T-cell (primary cell): ENCODE measurements at regions not wholly inside any gene's neighbourhood (a gene's known extent, or its start where the extent isn't known, plus 50 kb on each side); places are given as distances from the start of the nearest gene placed in this dataset.

Experiments used
- ATAC-seq, 4 experiments: fragments of 200-7000 bp in 3 of 4; fragments of 150-1000 bp in 1 of 4; cut with Tn5 transposase; replicated peaks in 1 of 4; 1 replicate in 3 of 4; 2 replicates in 1 of 4; pipeline ENCODE4 v1.10.0; 2021; ENCODE audit warnings: moderate library complexity in 3 of 4, mild to moderate bottlenecking in 2 of 4, moderate number of reproducible peaks in 1 of 4
- CTCF ChIA-PET, 2 donors: fragments of 300-600 bp; sonication (Branson Sonifier 250); formaldehyde crosslinking; loops; one replicate each; lab custom pipeline; 2022; ENCODE audit warnings: antibody characterized with exemption in 2 of 2; lab: Charles Lee
- POLR2A ChIA-PET, 2 donors: fragments of 300-600 bp; sonication (Branson Sonifier 250); formaldehyde crosslinking; loops; one replicate each; lab custom pipeline; 2022; ENCODE audit warnings: antibody characterized with exemption in 2 of 2; lab: Charles Lee
- DNase-seq, 35 experiments: peaks; one replicate each; pipeline versions ENCODE4 v3.0.0 to v3.0.0-alpha.2; 2013 to 2023
- H3K27ac ChIP-seq: one replicate; pipeline ENCODE4 v1.5.1; 2013; ENCODE audit warnings: low read length
- H3K27me3 ChIP-seq, 2 experiments: replicated peaks in 1 of 2; 1 replicate in 1 of 2; 2 replicates in 1 of 2; pipeline versions ENCODE4 v1.6.1 to v1.7.0; 2013; ENCODE audit warnings: low read length in 1 of 2, mixed read lengths in 1 of 2; ENCODE audit not compliant: control insufficient read depth in 2 of 2, insufficient read depth in 2 of 2; ENCODE audit errors: extremely low read depth in 1 of 2
- H3K36me3 ChIP-seq, 2 donors: 1 replicate in 1 of 2; 2 replicates in 1 of 2; pipeline versions ENCODE4 v1.6.1 to v1.7.0; 2013; ENCODE audit warnings: low read length in 1 of 2; ENCODE audit not compliant: control insufficient read depth in 2 of 2, insufficient read depth in 1 of 2; ENCODE audit errors: extremely low read depth in 1 of 2
- H3K4me1 ChIP-seq, 2 experiments: 1 replicate in 1 of 2; 2 replicates in 1 of 2; pipeline versions ENCODE4 v1.6.1 to v1.7.0; 2013; ENCODE audit warnings: low read length in 2 of 2, mixed read lengths in 1 of 2; ENCODE audit not compliant: insufficient read depth in 2 of 2, control insufficient read depth in 1 of 2; ENCODE audit errors: extremely low read depth in 1 of 2
- H3K4me3 ChIP-seq, 2 donors: 1 replicate in 1 of 2; 2 replicates in 1 of 2; pipeline versions ENCODE4 v1.5.1 to v1.7.0; 2013; ENCODE audit warnings: mild to moderate bottlenecking in 2 of 2, low read length in 1 of 2, moderate library complexity in 1 of 2; ENCODE audit not compliant: control insufficient read depth in 1 of 2; ENCODE audit errors: extremely low read depth in 1 of 2
- H3K9me3 ChIP-seq: 2 replicates; pipeline ENCODE4 v1.7.0; 2013
- H3K27ac Mint-ChIP-seq, 2 donors: one replicate each; pipeline ENCODE4 v1.8.0; 2020 to 2021; ENCODE audit warnings: mild to moderate bottlenecking in 2 of 2, mixed read lengths in 2 of 2
- H3K27me3 Mint-ChIP-seq, 2 donors: one replicate each; pipeline ENCODE4 v1.8.0; 2021 to 2022; ENCODE audit warnings: mixed read lengths in 2 of 2
- H3K36me3 Mint-ChIP-seq: one replicate; pipeline ENCODE4 v1.8.0; 2021; ENCODE audit warnings: mixed read lengths
- H3K4me1 Mint-ChIP-seq, 3 donors: one replicate each; pipeline ENCODE4 v1.8.0; 2020 to 2022; ENCODE audit warnings: mixed read lengths in 3 of 3, mild to moderate bottlenecking in 1 of 3
- H3K4me3 Mint-ChIP-seq, 3 donors: one replicate each; pipeline ENCODE4 v1.8.0; 2020 to 2022; ENCODE audit warnings: mild to moderate bottlenecking in 3 of 3, mixed read lengths in 3 of 3, moderate library complexity in 3 of 3
- H3K9me3 Mint-ChIP-seq, 3 donors: one replicate each; pipeline ENCODE4 v1.8.0; 2020 to 2022; ENCODE audit warnings: mixed read lengths in 3 of 3
- WGBS: methylation state at CpG from one replicate; pipeline ENCODE4 v1.1.5; 2013; ENCODE audit warnings: missing lambda C conversion rate; ENCODE audit not compliant: insufficient coverage; 5-methylcytosine and 5-hydroxymethylcytosine counted together

GRCh38 chr3:65020281-65021160 lies 332.7 kb upstream of the ADAMTS9 start:
- Histone ChIP-seq H3K36me3 (no peaks in the 10 kb centered on the region), H3K27ac (no peak overlapping the region), H3K9me3 (no peaks in the 10 kb centered on the region), H3K4me3 (no peak overlapping the region), H3K4me1 (no peaks in the 10 kb centered on the region), H3K27me3 (no peaks in the 10 kb centered on the region)
- 40% methylated on average over 1 of the region's 5 CpGs for WGBS
- Mint-ChIP-seq H3K36me3 (no peaks in the 10 kb centered on the region), H3K27me3 (peaks cover 0 to 3% of the 10 kb centered on the region in 2 donors), H3K9me3 (peaks cover 0 to 7% (median 6%) of the 10 kb centered on the region in 3 donors), H3K4me1 (no peaks in the 10 kb centered on the region), H3K27ac (no peak overlapping the region), H3K4me3 (no peak overlapping the region)
- POLR2A ChIA-PET = no interaction called here
- no peak for DNase-seq
- CTCF ChIA-PET = no interaction called here
- ATAC-seq = no peak

GRCh38 chr3:65019443-65020055 lies 331.7 kb upstream of the ADAMTS9 start:
- Mint-ChIP-seq H3K27me3 (peaks cover 0 to 3% of the 10 kb centered on the region in 2 donors), H3K36me3 (no peaks in the 10 kb centered on the region), H3K4me1 (no peaks in the 10 kb centered on the region), H3K9me3 (peaks cover 0 to 7% (median 6%) of the 10 kb centered on the region in 3 donors), H3K4me3 (no peak overlapping the region), H3K27ac (no peak overlapping the region)
- Histone ChIP-seq H3K27me3 (no peaks in the 10 kb centered on the region), H3K9me3 (no peaks in the 10 kb centered on the region), H3K4me1 (no peaks in the 10 kb centered on the region), H3K27ac (no peak overlapping the region), H3K36me3 (no peaks in the 10 kb centered on the region), H3K4me3 (no peak overlapping the region)
- WGBS = 61% methylated on average over 3 of the region's 9 CpGs
- POLR2A ChIA-PET = no interaction called here
- ATAC-seq (no peak), DNase-seq (no peak)
- CTCF ChIA-PET = no interaction called here

GRCh38 chr3:65018801-65019200 lies 331.0 kb upstream of the ADAMTS9 start:
- ChIA-PET CTCF (no interaction called here), POLR2A (no interaction called here)
- Mint-ChIP-seq H3K9me3 (peaks cover 0 to 7% (median 6%) of the 10 kb centered on the region in 3 donors), H3K27me3 (peaks cover 0 to 3% of the 10 kb centered on the region in 2 donors), H3K4me3 (no peak overlapping the region), H3K27ac (no peak overlapping the region), H3K36me3 (no peaks in the 10 kb centered on the region), H3K4me1 (no peaks in the 10 kb centered on the region)
- Histone ChIP-seq H3K36me3 (no peaks in the 10 kb centered on the region), H3K27ac (no peak overlapping the region), H3K9me3 (no peaks in the 10 kb centered on the region), H3K27me3 (no peaks in the 10 kb centered on the region), H3K4me3 (no peak overlapping the region), H3K4me1 (no peaks in the 10 kb centered on the region)
- DNase-seq (no peak), ATAC-seq (no peak)

- Mint-ChIP-seq H3K4me1 (no peaks in the 10 kb centered on the region), H3K9me3 (peaks cover 0 to 7% (median 6%) of the 10 kb centered on the region in 3 donors), H3K4me3 (no peak overlapping the region), H3K36me3 (no peaks in the 10 kb centered on the region), H3K27ac (no peak overlapping the region), H3K27me3 (no peaks in the 10 kb centered on the region)
- DNase-seq = no peak
- H3K27ac ChIP-seq = no peak overlapping the region
- POLR2A ChIA-PET = no interaction called here
- ATAC-seq = no peak
- no peak overlapping the region for H3K4me3 ChIP-seq
- no peaks in the 10 kb centered on the region for H3K36me3 ChIP-seq
- no peaks in the 10 kb centered on the region for H3K4me1 ChIP-seq
- H3K27me3 ChIP-seq = no peaks in the 10 kb centered on the region
- no CpG with 5 or more reads among the region's 1 CpG for WGBS
- H3K9me3 ChIP-seq = no peaks in the 10 kb centered on the region
- CTCF ChIA-PET = no interaction called here
Observed at GRCh38 chr3:65017359-65017758, 329.6 kb upstream of the ADAMTS9 start.

- DNase-seq = no peak
- no peaks in the 10 kb centered on the region for H3K9me3 ChIP-seq
- Mint-ChIP-seq H3K4me3 (no peak overlapping the region), H3K27ac (no peak overlapping the region), H3K4me1 (no peaks in the 10 kb centered on the region), H3K36me3 (no peaks in the 10 kb centered on the region), H3K9me3 (peaks cover 3 to 10% (median 9%) of the 10 kb centered on the region in 3 donors), H3K27me3 (no peaks in the 10 kb centered on the region)
- ChIA-PET CTCF (no interaction called here), POLR2A (no interaction called here)
- no peaks in the 10 kb centered on the region for H3K4me1 ChIP-seq
- no peaks in the 10 kb centered on the region for H3K36me3 ChIP-seq
- H3K4me3 ChIP-seq = no peak overlapping the region
- ATAC-seq = no peak
- WGBS = no CpG with 5 or more reads among the region's 2 CpGs
- no peaks in the 10 kb centered on the region for H3K27me3 ChIP-seq
- no peak overlapping the region for H3K27ac ChIP-seq
Observed at GRCh38 chr3:65015711-65016110, 327.9 kb upstream of the ADAMTS9 start.

- DNase-seq = no peak
- Histone ChIP-seq H3K27me3 (no peaks in the 10 kb centered on the region), H3K4me1 (no peaks in the 10 kb centered on the region), H3K9me3 (no peaks in the 10 kb centered on the region), H3K4me3 (no peak overlapping the region), H3K36me3 (no peaks in the 10 kb centered on the region), H3K27ac (no peak overlapping the region)
- H3K4me3 Mint-ChIP-seq = no peak overlapping the region
- no peak overlapping the region for H3K27ac Mint-ChIP-seq
- no peaks in the 10 kb centered on the region for H3K36me3 Mint-ChIP-seq
- H3K4me1 Mint-ChIP-seq = no peaks in the 10 kb centered on the region
- WGBS = 40% methylated on average over 1 of the region's 4 CpGs
- ChIA-PET CTCF (no interaction called here), POLR2A (no interaction called here)
- H3K9me3 Mint-ChIP-seq = peaks cover 3 to 10% (median 4%) of the 10 kb centered on the region in 3 donors
- no peaks in the 10 kb centered on the region for H3K27me3 Mint-ChIP-seq
- ATAC-seq = no peak
Observed at GRCh38 chr3:65013053-65013452, 325.3 kb upstream of the ADAMTS9 start.
